HTR-8/SVneo (cell line): ENCODE measurements at regions not wholly inside any gene's neighbourhood (a gene's known extent, or its start where the extent isn't known, plus 50 kb on each side); places are given as distances from the start of the nearest gene placed in this dataset.

Source experiments
- DNase-seq: peaks from one replicate; pipeline ENCODE4 v3.0.0; 2011; ENCODE audit warnings: low spot score, mixed read lengths; ENCODE audit not compliant: insufficient read length
- FAIRE-seq: peaks from 2 replicates; lab custom pipeline; 2011; peaks lifted over from hg19 to GRCh38; lab: Jason Lieb, UNC

- FAIRE-seq (no peak), DNase-seq (no peak)
Measured at GRCh38 chr6:88361298-88361697, 195.2 kb upstream of the CNR1 start.

- FAIRE-seq (no peak), DNase-seq (no peak)
Measured at GRCh38 chr6:88360203-88360797, 194.2 kb upstream of the CNR1 start.

- DNase-seq: no peak
- FAIRE-seq: no peak
Measured at GRCh38 chr6:88359530-88360202, 193.5 kb upstream of the CNR1 start.

GRCh38 chr6:88358846-88359245, 192.7 kb upstream of the CNR1 start:
- FAIRE-seq: no peak

GRCh38 chr6:88349511-88349910, 183.4 kb upstream of the CNR1 start:
- no peak for FAIRE-seq

More at GRCh38 chr6:88358846-88359245, 192.7 kb upstream of the CNR1 start:
- no peak for DNase-seq

GRCh38 chr6:88342336-88342735, 176.2 kb upstream of the CNR1 start:
- FAIRE-seq (no peak), DNase-seq (no peak)

More at GRCh38 chr6:88349511-88349910, 183.4 kb upstream of the CNR1 start:
- no peak for DNase-seq

GRCh38 chr6:88339761-88340160, 173.6 kb upstream of the CNR1 start:
- DNase-seq (no peak), FAIRE-seq (no peak)

GRCh38 chr6:88321306-88321705, 155.2 kb upstream of the CNR1 start:
- FAIRE-seq: no peak

GRCh38 chr6:88311561-88311960, 145.4 kb upstream of the CNR1 start:
- DNase-seq (no peak), FAIRE-seq (no peak)

More at GRCh38 chr6:88321306-88321705, 155.2 kb upstream of the CNR1 start:
- no peak for DNase-seq

- FAIRE-seq (no peak), DNase-seq (no peak)
Measured at GRCh38 chr6:88304520-88304919, 138.4 kb upstream of the CNR1 start.

- no peak for FAIRE-seq
- no peak for DNase-seq
Measured at GRCh38 chr6:88302769-88303225, 136.7 kb upstream of the CNR1 start.

- no peak for FAIRE-seq
- DNase-seq: no peak
Measured at GRCh38 chr6:88301888-88302768, 136.0 kb upstream of the CNR1 start.

- DNase-seq: no peak
- FAIRE-seq: no peak
Measured at GRCh38 chr6:88301256-88301655, 135.1 kb upstream of the CNR1 start.

- FAIRE-seq: no peak
Measured at GRCh38 chr6:88298066-88298845, 132.1 kb upstream of the CNR1 start.

GRCh38 chr6:88296694-88297093, 130.5 kb upstream of the CNR1 start:
- FAIRE-seq (no peak), DNase-seq (no peak)

More at GRCh38 chr6:88298066-88298845, 132.1 kb upstream of the CNR1 start:
- no peak for DNase-seq

- FAIRE-seq (no peak), DNase-seq (no peak)
Measured at GRCh38 chr6:88295663-88296062, 129.5 kb upstream of the CNR1 start.

GRCh38 chr6:88294702-88295101, 128.6 kb upstream of the CNR1 start:
- DNase-seq (no peak), FAIRE-seq (no peak)

GRCh38 chr6:88290411-88290810, 124.3 kb upstream of the CNR1 start:
- no peak for FAIRE-seq

GRCh38 chr6:88287696-88288095, 121.5 kb upstream of the CNR1 start:
- no peak for FAIRE-seq
- no peak for DNase-seq

More at GRCh38 chr6:88290411-88290810, 124.3 kb upstream of the CNR1 start:
- DNase-seq: no peak

- no peak for FAIRE-seq
Measured at GRCh38 chr6:88276331-88276730, 110.2 kb upstream of the CNR1 start.

More at GRCh38 chr6:88276331-88276730, 110.2 kb upstream of the CNR1 start:
- no peak for DNase-seq
